Lung (tissue), 11 donors: ENCODE measurements at regions not wholly inside any gene's neighbourhood (a gene's known extent, or its start where the extent isn't known, plus 50 kb on each side); places are given as distances from the start of the nearest gene placed in this dataset.

Source experiments
- ATAC-seq: fragments of 200-7000 bp; cut with Tn5 transposase; one replicate; pipeline ENCODE4 v1.9.1; 2020; ENCODE audit warnings: moderate number of reproducible peaks; ENCODE audit not compliant: insufficient read depth, low FRiP score
- DNase-seq, 3 donors: peaks; one replicate each; pipeline ENCODE4 v3.0.0-alpha.2; 2013 to 2017
- H3K27ac ChIP-seq, 2 donors: one replicate each; pipeline ENCODE4 v1.5.1; 2013; ENCODE audit warnings: mild to moderate bottlenecking in 2 of 2, moderate library complexity in 2 of 2, control low read depth in 1 of 2, inconsistent platforms in 1 of 2, low read depth in 1 of 2, low read length in 1 of 2
- H3K27me3 ChIP-seq, 3 donors: one replicate each; pipeline ENCODE4 v1.5.1; 2013; ENCODE audit warnings: low read length in 2 of 3; ENCODE audit not compliant: control insufficient read depth in 3 of 3, insufficient read depth in 3 of 3
- H3K36me3 ChIP-seq, 4 donors: one replicate each; pipeline ENCODE4 v1.5.1; 2013; ENCODE audit warnings: low read length in 4 of 4, mild to moderate bottlenecking in 1 of 4, moderate library complexity in 1 of 4; ENCODE audit not compliant: control insufficient read depth in 4 of 4, insufficient read depth in 4 of 4
- H3K4me1 ChIP-seq, 5 donors: one replicate each; pipeline ENCODE4 v1.5.1; 2013; ENCODE audit warnings: low read length in 5 of 5, mild to moderate bottlenecking in 2 of 5, moderate library complexity in 1 of 5; ENCODE audit not compliant: control insufficient read depth in 5 of 5, insufficient read depth in 5 of 5
- H3K4me3 ChIP-seq: one replicate; pipeline ENCODE4 v1.5.1; 2013; ENCODE audit warnings: mild to moderate bottlenecking, control low read depth, moderate library complexity
- H3K9ac ChIP-seq, 2 donors: one replicate each; pipeline ENCODE4 v1.5.1; 2013; ENCODE audit warnings: low read length in 2 of 2, control low read depth in 1 of 2; ENCODE audit not compliant: insufficient read depth in 1 of 2
- H3K9me3 ChIP-seq, 4 donors: one replicate each; pipeline ENCODE4 v1.5.1; 2013; ENCODE audit warnings: low read length in 3 of 4, mild to moderate bottlenecking in 1 of 4, moderate library complexity in 1 of 4; ENCODE audit not compliant: control insufficient read depth in 4 of 4, insufficient read depth in 3 of 4
- CTCF ChIP-seq: IDR thresholded peaks from 2 replicates; pipeline ENCODE4 v1.5.1; 2012; ENCODE audit warnings: mild to moderate bottlenecking; ENCODE audit errors: control extremely low read depth, extremely low read depth
- WGBS, 2 donors: extraction: QIAGEN DNeasy Blood & Tissue Kit; methylation state at CpG; one replicate each; pipeline ENCODE4 v1.1.7; 2013; 5-methylcytosine and 5-hydroxymethylcytosine counted together
- donor health status: control.
- donor health status: control.
- donor health status: Bipolar disorder and iron deficiency.
- donor health status: healthy.
- donor health status: DM: yes; HTN: yes; CAD: no.

- Histone ChIP-seq H3K4me3 (no peak overlapping the region), H3K36me3 (no peaks in the 10 kb centered on the region), H3K4me1 (peaks cover 0 to 12% (median 0%) of the 10 kb centered on the region in 5 donors), H3K27ac (no peak overlapping the region), H3K9ac (no peak overlapping the region), H3K9me3 (peaks cover 0 to 4% (median 3%) of the 10 kb centered on the region in 4 donors), H3K27me3 (no peaks in the 10 kb centered on the region)
- ATAC-seq (no peak), DNase-seq (peak; percentile 71 to 94 (median 91))
- 41 to 57% methylated on average over 2 of the region's 2 CpGs for WGBS, 2 donors
- no peak for TF ChIP-seq CTCF
Observed at GRCh38 chr16:79811541-79811940, 211.0 kb upstream of the MAF start.

- Histone ChIP-seq H3K36me3 (no peaks in the 10 kb centered on the region), H3K9ac (no peak overlapping the region), H3K4me1 (peaks cover 0 to 22% (median 0%) of the 10 kb centered on the region in 5 donors), H3K27me3 (no peaks in the 10 kb centered on the region), H3K9me3 (peaks cover 0 to 4% (median 3%) of the 10 kb centered on the region in 4 donors), H3K27ac (no peak overlapping the region), H3K4me3 (no peak overlapping the region)
- ATAC-seq (no peak), DNase-seq (no peak)
- TF ChIP-seq CTCF, result no peak
- WGBS, 2 donors, result 62 to 86% methylated on average over 6 of the region's 6 CpGs
Observed at GRCh38 chr16:79810449-79811189, 210.1 kb upstream of the MAF start.

GRCh38 chr16:79809376-79809775, 208.8 kb upstream of the MAF start:
- DNase-seq, result no peak
- ATAC-seq, result no peak
- Histone ChIP-seq H3K9ac (no peak overlapping the region), H3K36me3 (no peaks in the 10 kb centered on the region), H3K9me3 (peaks cover 0 to 4% (median 3%) of the 10 kb centered on the region in 4 donors), H3K4me1 (peaks cover 0 to 24% (median 0%) of the 10 kb centered on the region in 5 donors), H3K27ac (no peak overlapping the region), H3K27me3 (no peaks in the 10 kb centered on the region), H3K4me3 (no peak overlapping the region)
- WGBS, 2 donors, result 88 to 95% methylated on average over 1 of the region's 1 CpG
- TF ChIP-seq CTCF, result no peak

- H3K9me3 ChIP-seq, result peaks cover 0 to 4% (median 3%) of the 10 kb centered on the region in 4 donors
- no peak overlapping the region for H3K27ac ChIP-seq
- H3K36me3 ChIP-seq, result no peaks in the 10 kb centered on the region
- no peak overlapping the region for H3K9ac ChIP-seq
- H3K27me3 ChIP-seq, result no peaks in the 10 kb centered on the region
- H3K4me3 ChIP-seq, result no peak overlapping the region
- TF ChIP-seq CTCF, result no peak
- 71 to 81% methylated on average over 3 of the region's 3 CpGs for WGBS, 2 donors
- no peak for DNase-seq
- peaks cover 0 to 24% (median 0%) of the 10 kb centered on the region in 5 donors for H3K4me1 ChIP-seq
- ATAC-seq, result no peak
Observed at GRCh38 chr16:79808731-79809130, 208.2 kb upstream of the MAF start.
